ENCODE measurements at regions not wholly inside any gene's neighbourhood (a gene's known extent, or its start where the extent isn't known, plus 50 kb on each side); places are given as distances from the start of the nearest gene placed in this dataset.

- Histone ChIP-seq H3K27ac (ENCODE audit: poor library complexity, severe bottlenecking) (no peak overlapping the region), H3K9me3 (ENCODE audit: severe bottlenecking) (no peaks in the 10 kb centered on the region), H3K27me3 (ENCODE audit: insufficient read depth, poor library complexity, severe bottlenecking) (no peaks in the 10 kb centered on the region), H3K36me3 (ENCODE audit: low read depth) (no peaks in the 10 kb centered on the region), H3K4me3 (ENCODE audit: severe bottlenecking) (no peak overlapping the region), H3K4me1 (ENCODE audit: insufficient read depth, poor library complexity, severe bottlenecking) (no peaks in the 10 kb centered on the region)
- no peak for DNase-seq (ENCODE audit: low spot score)
- no peak for TF ChIP-seq CTCF (IDR thresholded peaks at IDR 0.05; ENCODE audit: poor library complexity, severe bottlenecking)
- no peak for ATAC-seq (ENCODE audit: low read depth)
Measured at GRCh38 chr3:72133329-72134011, 348.5 kb upstream of the PROK2 start.

- Histone ChIP-seq H3K9me3 (ENCODE audit: severe bottlenecking) (no peaks in the 10 kb centered on the region), H3K4me1 (ENCODE audit: insufficient read depth, poor library complexity, severe bottlenecking) (no peaks in the 10 kb centered on the region), H3K27me3 (ENCODE audit: insufficient read depth, poor library complexity, severe bottlenecking) (no peaks in the 10 kb centered on the region), H3K36me3 (ENCODE audit: low read depth) (no peaks in the 10 kb centered on the region), H3K4me3 (ENCODE audit: severe bottlenecking) (no peak overlapping the region), H3K27ac (ENCODE audit: poor library complexity, severe bottlenecking) (no peak overlapping the region)
- no peak for TF ChIP-seq CTCF (IDR thresholded peaks at IDR 0.05; ENCODE audit: poor library complexity, severe bottlenecking)
- no peak for ATAC-seq (ENCODE audit: low read depth)
- no peak for DNase-seq (ENCODE audit: low spot score)
Measured at GRCh38 chr3:72131899-72132298, 347.0 kb upstream of the PROK2 start.

- ATAC-seq (ENCODE audit: low read depth) (no peak), DNase-seq (ENCODE audit: low spot score) (no peak)
- Histone ChIP-seq H3K9me3 (ENCODE audit: severe bottlenecking) (no peaks in the 10 kb centered on the region), H3K27me3 (ENCODE audit: insufficient read depth, poor library complexity, severe bottlenecking) (no peaks in the 10 kb centered on the region), H3K36me3 (ENCODE audit: low read depth) (no peaks in the 10 kb centered on the region), H3K4me1 (ENCODE audit: insufficient read depth, poor library complexity, severe bottlenecking) (no peaks in the 10 kb centered on the region), H3K27ac (ENCODE audit: poor library complexity, severe bottlenecking) (no peak overlapping the region), H3K4me3 (ENCODE audit: severe bottlenecking) (no peak overlapping the region)
- TF ChIP-seq CTCF (IDR thresholded peaks at IDR 0.05; ENCODE audit: poor library complexity, severe bottlenecking) = no peak
Measured at GRCh38 chr3:72130565-72130964, 345.6 kb upstream of the PROK2 start.

GRCh38 chr3:72129501-72130094, 344.6 kb upstream of the PROK2 start:
- no peak for DNase-seq (ENCODE audit: low spot score)
- no peak for TF ChIP-seq CTCF (IDR thresholded peaks at IDR 0.05; ENCODE audit: poor library complexity, severe bottlenecking)
- Histone ChIP-seq H3K36me3 (ENCODE audit: low read depth) (no peaks in the 10 kb centered on the region), H3K4me1 (ENCODE audit: insufficient read depth, poor library complexity, severe bottlenecking) (no peaks in the 10 kb centered on the region), H3K4me3 (ENCODE audit: severe bottlenecking) (no peak overlapping the region), H3K9me3 (ENCODE audit: severe bottlenecking) (no peaks in the 10 kb centered on the region), H3K27ac (ENCODE audit: poor library complexity, severe bottlenecking) (no peak overlapping the region), H3K27me3 (ENCODE audit: insufficient read depth, poor library complexity, severe bottlenecking) (no peaks in the 10 kb centered on the region)
- no peak for ATAC-seq (ENCODE audit: low read depth)

GRCh38 chr3:72128921-72129320, 344.0 kb upstream of the PROK2 start:
- H3K27me3 ChIP-seq (ENCODE audit: insufficient read depth, poor library complexity, severe bottlenecking) = no peaks in the 10 kb centered on the region
- H3K9me3 ChIP-seq (ENCODE audit: severe bottlenecking) = no peaks in the 10 kb centered on the region
- TF ChIP-seq CTCF (IDR thresholded peaks at IDR 0.05; ENCODE audit: poor library complexity, severe bottlenecking) = no peak
- no peak overlapping the region for H3K4me3 ChIP-seq (ENCODE audit: severe bottlenecking)
- ATAC-seq (ENCODE audit: low read depth) (no peak), DNase-seq (ENCODE audit: low spot score) (no peak)
- no peaks in the 10 kb centered on the region for H3K4me1 ChIP-seq (ENCODE audit: insufficient read depth, poor library complexity, severe bottlenecking)
- H3K36me3 ChIP-seq (ENCODE audit: low read depth) = no peaks in the 10 kb centered on the region
- no peak overlapping the region for H3K27ac ChIP-seq (ENCODE audit: poor library complexity, severe bottlenecking)
